ENCODE measurements at regions not wholly inside any gene's neighbourhood (a gene's known extent, or its start where the extent isn't known, plus 50 kb on each side); places are given as distances from the start of the nearest gene placed in this dataset.

GRCh38 chr7:115731796-115732471 is 298.6 kb downstream of the TFEC start:
- no peak overlapping the region for H3K9ac ChIP-seq (replicated peaks; ENCODE audit: extremely low read depth, insufficient read depth, low read length)
- dilution Hi-C loops (cut with MboI; ENCODE audit: extremely low pct_ligation_motif_present, low sequenced_read_pairs) (no loop called here), intact Hi-C loops (cut with micrococcal nuclease) (no loop called here)
- no peak overlapping the region for H3K27ac ChIP-seq (ENCODE audit: insufficient read depth, low read depth, low read length)
- no peak for DNase-seq (ENCODE audit: low read depth, low spot score)
- no peaks in the 10 kb centered on the region for H3K79me2 ChIP-seq (ENCODE audit: control insufficient read depth, insufficient read depth, low read length)
- no peak overlapping the region for H3K4me2 ChIP-seq (ENCODE audit: insufficient read depth, low read length)
- no peaks in the 10 kb centered on the region for H3K4me1 ChIP-seq (ENCODE audit: control insufficient read depth, extremely low read depth, insufficient read depth, low read length)
- no peak overlapping the region for H2AFZ ChIP-seq (ENCODE audit: low read depth, low read length)
- H3K9me3 ChIP-seq (replicated peaks; ENCODE audit: control insufficient read depth, insufficient read depth, low read length): no peaks in the 10 kb centered on the region
- POLR2A ChIA-PET: no interaction called here
- no peaks in the 10 kb centered on the region for H4K20me1 ChIP-seq (replicated peaks; ENCODE audit: control insufficient read depth, extremely low read depth, insufficient read depth, low read length)
- H3K27me3 ChIP-seq (ENCODE audit: control insufficient read depth in 2 of 2, insufficient read depth in 2 of 2, low read length in 2 of 2): no peaks in the 10 kb centered on the region
- CTCF ChIA-PET: interaction anchor here (1.2 kb wide), 1 partner anchor 119 kb away, joined by 3 read pairs; no protein-coding TSS in a partner anchor
- no TSS peak for BruUV-seq (replicated peaks)
- TF ChIP-seq JUN (IDR thresholded peaks at IDR 0.05; ENCODE audit: borderline replicate concordance, insufficient read depth, insufficient read length, low read depth) (no peak), FOS (IDR thresholded peaks at IDR 0.05; ENCODE audit: borderline replicate concordance, insufficient read depth, low read length) (no peak), CTCF (IDR thresholded peaks at IDR 0.05; ENCODE audit: extremely low read depth in 1 of 2, insufficient read depth in 1 of 2, low read depth in 1 of 2, low read length in 2 of 2) (no peak), POLR2AphosphoS5 (IDR thresholded peaks at IDR 0.05; ENCODE audit: insufficient read depth, low read depth, low read length) (no peak), GATA2 (IDR thresholded peaks at IDR 0.05; ENCODE audit: insufficient read depth, insufficient read length, low read depth, low read length) (no peak), MAX (IDR thresholded peaks at IDR 0.05; ENCODE audit: insufficient read depth, insufficient read length) (no peak), MYC (IDR thresholded peaks at IDR 0.05; ENCODE audit: low read depth, low read length) (no peak), EZH2 (IDR thresholded peaks at IDR 0.05; ENCODE audit: borderline replicate concordance, low read depth, low read length, severe bottlenecking) (no peak), POLR2A (IDR thresholded peaks at IDR 0.05; ENCODE audit: low read depth, low read length) (no peak)
- H3K9me1 ChIP-seq (replicated peaks; ENCODE audit: control insufficient read depth, extremely low read depth, insufficient read depth, low read length): no peaks in the 10 kb centered on the region
- no peak overlapping the region for H3K4me3 ChIP-seq (replicated peaks in 1 of 3; ENCODE audit: insufficient read depth in 1 of 3, low read depth in 1 of 3, low read length in 3 of 3)
- FAIRE-seq: no peak
- H3K36me3 ChIP-seq (ENCODE audit: control insufficient read depth in 2 of 2, extremely low read depth in 1 of 2, insufficient read depth in 2 of 2, low read length in 2 of 2): no peaks in the 10 kb centered on the region

Measured in endothelial cell of umbilical vein (primary cell).